Transverse colon (tissue), 3 donors: ENCODE measurements at regions not wholly inside any gene's neighbourhood (a gene's known extent, or its start where the extent isn't known, plus 50 kb on each side); places are given as distances from the start of the nearest gene placed in this dataset.

ENCODE experiments used
- EP300 ChIP-seq: sonication (generic); formaldehyde crosslinking; IDR thresholded peaks from one replicate; pipeline ENCODE4 v1.6.1; 2017; ENCODE audit warnings: antibody characterized with exemption, low read depth
- POLR2A ChIP-seq: fragments of 450-650 bp; IDR thresholded peaks from one replicate; pipeline ENCODE4 v1.6.1; 2016; ENCODE audit warnings: antibody characterized with exemption, mild to moderate bottlenecking, moderate library complexity
- TF ChIP-seq, protein P1 (sequence below), 5 experiments: fragments of 200-600 bp in 3 of 5; fragments of 450-650 bp in 2 of 5; sonication (generic) in 3 of 5; IDR thresholded peaks; 1 replicate in 2 of 5; 2 replicates in 3 of 5; pipeline ENCODE4 v1.5.1; 2016 to 2017; ENCODE audit warnings: antibody characterized with exemption in 5 of 5, inconsistent platforms in 3 of 5, mild to moderate bottlenecking in 2 of 5, moderate library complexity in 1 of 5

- TF ChIP-seq, protein P1, sequence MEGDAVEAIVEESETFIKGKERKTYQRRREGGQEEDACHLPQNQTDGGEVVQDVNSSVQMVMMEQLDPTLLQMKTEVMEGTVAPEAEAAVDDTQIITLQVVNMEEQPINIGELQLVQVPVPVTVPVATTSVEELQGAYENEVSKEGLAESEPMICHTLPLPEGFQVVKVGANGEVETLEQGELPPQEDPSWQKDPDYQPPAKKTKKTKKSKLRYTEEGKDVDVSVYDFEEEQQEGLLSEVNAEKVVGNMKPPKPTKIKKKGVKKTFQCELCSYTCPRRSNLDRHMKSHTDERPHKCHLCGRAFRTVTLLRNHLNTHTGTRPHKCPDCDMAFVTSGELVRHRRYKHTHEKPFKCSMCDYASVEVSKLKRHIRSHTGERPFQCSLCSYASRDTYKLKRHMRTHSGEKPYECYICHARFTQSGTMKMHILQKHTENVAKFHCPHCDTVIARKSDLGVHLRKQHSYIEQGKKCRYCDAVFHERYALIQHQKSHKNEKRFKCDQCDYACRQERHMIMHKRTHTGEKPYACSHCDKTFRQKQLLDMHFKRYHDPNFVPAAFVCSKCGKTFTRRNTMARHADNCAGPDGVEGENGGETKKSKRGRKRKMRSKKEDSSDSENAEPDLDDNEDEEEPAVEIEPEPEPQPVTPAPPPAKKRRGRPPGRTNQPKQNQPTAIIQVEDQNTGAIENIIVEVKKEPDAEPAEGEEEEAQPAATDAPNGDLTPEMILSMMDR (IDR thresholded peaks at IDR 0.05) = no peak
- TF ChIP-seq POLR2A = no peak
- TF ChIP-seq EP300 = no peak
These were observed 110.3 kb downstream of the DUSP10 start for GRCh38 chr1:221631556-221631955.
